ENCODE measurements at regions not wholly inside any gene's neighbourhood (a gene's known extent, or its start where the extent isn't known, plus 50 kb on each side); places are given as distances from the start of the nearest gene placed in this dataset.

DNA sequence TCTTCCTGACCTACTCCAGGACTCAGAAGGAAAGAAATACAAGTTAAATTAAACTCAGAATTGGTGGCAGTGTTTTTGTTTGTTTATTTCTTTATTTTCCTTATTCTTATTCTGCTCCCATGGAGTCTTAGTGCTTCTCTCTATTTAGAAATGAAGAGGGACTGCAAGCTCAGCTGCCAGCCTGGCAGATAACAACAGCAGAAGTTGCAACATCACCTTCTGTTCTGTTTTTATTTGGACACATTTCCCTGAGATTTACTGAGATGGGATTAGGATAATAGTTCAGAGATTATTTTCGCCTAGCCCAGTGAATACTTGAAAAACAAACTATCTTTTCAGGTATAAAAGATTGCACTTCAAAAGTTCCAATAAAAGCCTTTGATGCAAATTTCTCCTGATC lies 70.4 kb upstream of the DTNA start:
- TF ChIP-seq POLR2AphosphoS5 (IDR thresholded peaks at IDR 0.05; ENCODE audit: low read depth, low read length) (no peak), POLR2A (IDR thresholded peaks at IDR 0.05; ENCODE audit: low read depth, low read length) (no peak), TAF1 (IDR thresholded peaks at IDR 0.05; ENCODE audit: borderline replicate concordance, low read depth, low read length) (no peak)

All from GM12892 (cell line).